Coronary artery (tissue), 2 donors: ENCODE measurements at regions not wholly inside any gene's neighbourhood (a gene's known extent, or its start where the extent isn't known, plus 50 kb on each side); places are given as distances from the start of the nearest gene placed in this dataset.
A peak's percentile ranks its signal among the peaks of the same experiment; 100 is the strongest.

Source experiments
- DNase-seq: peaks from one replicate; pipeline ENCODE4 v3.0.0-alpha.2; 2017; ENCODE audit warnings: low spot score
- H3K27ac ChIP-seq, 2 donors: fragments of 200-600 bp; sonication (generic); one replicate each; pipeline ENCODE4 v1.5.1; 2016 to 2019
- H3K4me3 ChIP-seq: fragments of 200-600 bp; sonication (generic); 2 replicates; pipeline ENCODE4 v1.5.1; 2016; ENCODE audit warnings: mild to moderate bottlenecking, moderate library complexity
- CTCF ChIP-seq: fragments of 200-600 bp; sonication (generic); IDR thresholded peaks from one replicate; pipeline ENCODE4 v1.5.1; 2019; ENCODE audit warnings: antibody characterized with exemption

DNA sequence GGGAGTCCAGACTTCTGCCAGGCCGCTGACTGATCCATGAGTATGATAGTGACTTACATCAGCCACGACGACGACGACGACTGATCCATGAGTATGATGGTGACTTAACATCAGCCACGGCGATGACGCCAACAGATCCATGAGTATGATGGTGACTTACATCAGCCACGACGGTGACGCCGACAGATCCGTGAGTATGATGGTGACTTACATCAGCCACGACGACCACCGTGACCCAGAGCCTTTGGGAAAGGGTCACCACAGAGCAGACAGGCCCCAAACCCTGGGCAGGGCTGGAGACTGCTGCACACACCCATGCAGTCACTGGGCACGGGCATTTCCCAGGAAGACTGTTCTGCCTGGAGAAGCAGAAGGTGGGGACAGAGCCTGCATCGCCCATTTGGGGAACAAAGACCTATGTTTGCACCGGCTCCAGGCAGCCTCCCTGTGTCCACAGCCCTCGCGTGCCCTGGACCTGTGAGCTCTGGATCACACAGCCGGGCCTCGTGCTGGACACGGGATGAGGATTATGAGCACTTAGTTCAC is 130.9 kb upstream of the SPACA7 start:
- no peak overlapping the region for H3K27ac ChIP-seq
- TF ChIP-seq CTCF: no peak
- DNase-seq: peak; percentile 54
- no peak overlapping the region for H3K4me3 ChIP-seq

DNA sequence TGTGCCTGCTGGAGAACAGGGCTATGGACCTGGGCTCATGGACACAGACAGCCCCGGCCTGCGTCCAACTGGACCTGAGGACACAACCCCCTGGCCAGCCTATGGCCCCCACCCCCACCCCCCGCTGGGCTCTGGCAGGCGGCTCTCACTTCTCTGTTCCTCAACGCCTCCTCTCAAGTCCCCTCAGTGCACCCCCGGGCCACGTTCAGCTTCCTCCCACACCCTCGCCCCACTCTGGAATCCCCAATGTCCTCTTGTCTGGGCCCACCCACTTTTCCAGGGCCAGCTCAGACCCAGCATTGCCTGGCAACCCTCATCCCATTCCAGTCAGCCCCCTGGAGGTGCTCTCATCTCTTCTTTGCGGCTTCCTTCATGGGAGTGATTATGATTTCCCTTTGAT is 130.2 kb upstream of the SPACA7 start:
- H3K27ac ChIP-seq: no peak overlapping the region
- H3K4me3 ChIP-seq: no peak overlapping the region
- no peak for TF ChIP-seq CTCF
- DNase-seq: peak; percentile 49

GRCh38 chr13:112246731-112247470 is 129.3 kb upstream of the SPACA7 start:
- H3K27ac ChIP-seq: no peak overlapping the region
- no peak overlapping the region for H3K4me3 ChIP-seq
- no peak for DNase-seq
- no peak for TF ChIP-seq CTCF

GRCh38 chr13:112247471-112248405 is 128.4 kb upstream of the SPACA7 start:
- Histone ChIP-seq H3K27ac (no peak overlapping the region), H3K4me3 (no peak overlapping the region)
- no peak for TF ChIP-seq CTCF
- DNase-seq: peak; percentile 47

GRCh38 chr13:112248406-112248760 is 127.8 kb upstream of the SPACA7 start:
- DNase-seq: peak; percentile 53
- H3K27ac ChIP-seq: no peak overlapping the region
- no peak overlapping the region for H3K4me3 ChIP-seq
- TF ChIP-seq CTCF: no peak

DNA sequence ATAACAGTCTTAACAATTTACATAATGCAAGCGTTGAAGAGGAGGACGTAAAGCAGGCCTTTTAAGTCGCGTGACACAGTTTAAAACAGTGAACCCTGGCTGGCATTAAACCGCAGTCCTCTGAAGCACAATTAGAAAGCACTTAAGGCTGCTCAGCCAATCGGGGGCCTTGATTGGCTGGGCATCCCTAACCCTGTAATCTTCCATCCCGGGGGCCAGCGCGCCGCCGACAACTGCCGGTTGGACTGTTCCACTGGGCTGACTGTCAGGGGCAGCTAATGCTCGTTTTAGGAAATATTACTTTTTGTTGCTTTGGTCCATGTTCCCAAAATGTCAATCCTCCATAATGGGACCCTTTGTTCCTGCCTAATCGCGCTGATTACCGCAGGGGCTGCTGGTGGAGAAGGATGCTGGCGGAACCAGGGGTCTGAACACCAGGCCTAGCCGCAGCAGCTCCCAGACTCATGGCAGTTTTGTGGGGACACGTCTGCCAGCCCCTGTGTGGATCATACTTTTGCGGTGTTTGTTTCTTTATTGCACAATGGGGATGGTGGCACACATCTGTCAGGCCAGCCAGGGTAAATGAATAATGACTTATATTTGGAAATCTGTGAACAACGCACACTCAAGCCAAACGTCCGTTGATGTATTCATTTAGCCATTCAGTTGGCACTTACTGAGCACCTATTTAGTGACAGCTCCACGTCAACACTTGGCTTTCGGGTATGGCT is 127.1 kb upstream of the SPACA7 start:
- DNase-seq: peak; percentile 59
- Histone ChIP-seq H3K27ac (no peak overlapping the region), H3K4me3 (no peak overlapping the region)
- no peak for TF ChIP-seq CTCF
